C4-2B (cell line): ENCODE measurements at regions not wholly inside any gene's neighbourhood (a gene's known extent, or its start where the extent isn't known, plus 50 kb on each side); places are given as distances from the start of the nearest gene placed in this dataset.

Experiments
- H3K27ac ChIP-seq: fragments of 450-650 bp; 2 replicates; pipeline ENCODE4 v1.5.1; 2017
- CTCF ChIP-seq: fragments of 450-650 bp; conservative IDR thresholded peaks from 2 replicates; pipeline ENCODE4 v1.5.1; 2017; ENCODE audit warnings: mild to moderate bottlenecking
- ZFX ChIP-seq: fragments of 450-650 bp; IDR thresholded peaks from 2 replicates; pipeline ENCODE4 v1.6.1; 2017

- no peak for TF ChIP-seq CTCF
- TF ChIP-seq ZFX, result no peak
- H3K27ac ChIP-seq, result no peak overlapping the region
Measured at GRCh38 chr4:31106419-31106818, 386.2 kb downstream of the PCDH7 start.

- no peak overlapping the region for H3K27ac ChIP-seq
- TF ChIP-seq CTCF (no peak), ZFX (no peak)
Measured at GRCh38 chr4:31107362-31107761, 387.2 kb downstream of the PCDH7 start.

- TF ChIP-seq CTCF (no peak), ZFX (no peak)
- H3K27ac ChIP-seq, result no peak overlapping the region
Measured at GRCh38 chr4:31108762-31109161, 388.6 kb downstream of the PCDH7 start.

- H3K27ac ChIP-seq, result no peak overlapping the region
- TF ChIP-seq CTCF (no peak), ZFX (no peak)
Measured at GRCh38 chr4:31111790-31112189, 391.6 kb downstream of the PCDH7 start.

- TF ChIP-seq CTCF (no peak), ZFX (no peak)
- no peak overlapping the region for H3K27ac ChIP-seq
Measured at GRCh38 chr4:31114816-31115215, 394.6 kb downstream of the PCDH7 start.

- H3K27ac ChIP-seq, result no peak overlapping the region
- TF ChIP-seq ZFX, result no peak
- TF ChIP-seq CTCF, result no peak
Measured at GRCh38 chr4:31124008-31124585, 403.9 kb downstream of the PCDH7 start.

- H3K27ac ChIP-seq, result no peak overlapping the region
- TF ChIP-seq CTCF (no peak), ZFX (no peak)
Measured at GRCh38 chr4:31125061-31125460, 404.9 kb downstream of the PCDH7 start.
